ENCODE measurements at regions not wholly inside any gene's neighbourhood (a gene's known extent, or its start where the extent isn't known, plus 50 kb on each side); places are given as distances from the start of the nearest gene placed in this dataset.

DNA sequence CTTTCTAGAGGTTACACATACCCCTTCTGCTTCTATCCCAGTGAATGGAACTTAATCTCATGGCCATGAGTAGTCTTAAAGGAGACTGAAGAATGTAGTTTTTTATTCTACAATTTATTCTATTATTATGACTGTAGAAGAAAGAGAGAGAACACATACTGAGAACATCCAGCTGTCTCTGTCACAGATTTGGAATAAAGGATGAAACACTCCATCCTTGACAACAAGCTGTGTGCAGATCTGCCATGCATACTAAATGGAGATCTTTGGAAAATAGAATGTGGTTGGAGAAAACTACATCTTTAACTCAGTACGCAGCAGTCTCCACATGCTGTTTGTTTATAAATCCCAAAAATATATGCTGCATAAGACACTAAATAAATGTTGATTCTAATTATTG lies 54.1 kb upstream of the NUDT7 start:
- no peaks in the 10 kb centered on the region for H3K4me1 ChIP-seq (ENCODE audit: low read length)
- no peaks in the 10 kb centered on the region for H3K79me2 ChIP-seq (ENCODE audit: low read length)
- TF ChIP-seq, protein P1, sequence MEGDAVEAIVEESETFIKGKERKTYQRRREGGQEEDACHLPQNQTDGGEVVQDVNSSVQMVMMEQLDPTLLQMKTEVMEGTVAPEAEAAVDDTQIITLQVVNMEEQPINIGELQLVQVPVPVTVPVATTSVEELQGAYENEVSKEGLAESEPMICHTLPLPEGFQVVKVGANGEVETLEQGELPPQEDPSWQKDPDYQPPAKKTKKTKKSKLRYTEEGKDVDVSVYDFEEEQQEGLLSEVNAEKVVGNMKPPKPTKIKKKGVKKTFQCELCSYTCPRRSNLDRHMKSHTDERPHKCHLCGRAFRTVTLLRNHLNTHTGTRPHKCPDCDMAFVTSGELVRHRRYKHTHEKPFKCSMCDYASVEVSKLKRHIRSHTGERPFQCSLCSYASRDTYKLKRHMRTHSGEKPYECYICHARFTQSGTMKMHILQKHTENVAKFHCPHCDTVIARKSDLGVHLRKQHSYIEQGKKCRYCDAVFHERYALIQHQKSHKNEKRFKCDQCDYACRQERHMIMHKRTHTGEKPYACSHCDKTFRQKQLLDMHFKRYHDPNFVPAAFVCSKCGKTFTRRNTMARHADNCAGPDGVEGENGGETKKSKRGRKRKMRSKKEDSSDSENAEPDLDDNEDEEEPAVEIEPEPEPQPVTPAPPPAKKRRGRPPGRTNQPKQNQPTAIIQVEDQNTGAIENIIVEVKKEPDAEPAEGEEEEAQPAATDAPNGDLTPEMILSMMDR (IDR thresholded peaks at IDR 0.05; ENCODE audit: low read length): no peak
- TF ChIP-seq EZH2phosphoT487 (IDR thresholded peaks at IDR 0.05; ENCODE audit: low read length) (no peak), EZH2 (optimal IDR thresholded peaks at IDR 0.05; ENCODE audit: low read depth, low read length) (no peak)
- H3K27me3 ChIP-seq (replicated peaks; ENCODE audit: insufficient read depth, low read length): no peaks in the 10 kb centered on the region
- no peak overlapping the region for H3K27ac ChIP-seq (ENCODE audit: low read length)
- no peak overlapping the region for H3K4me3 ChIP-seq (ENCODE audit: low read length)
- H3F3A ChIP-seq (ENCODE audit: insufficient read depth, low read length): no peaks in the 10 kb centered on the region
- no peak overlapping the region for H3K9ac ChIP-seq (ENCODE audit: low read length)
- H2AFZ ChIP-seq (ENCODE audit: low read length): no peak overlapping the region
- no peaks in the 10 kb centered on the region for H3K9me2 ChIP-seq (replicated peaks; ENCODE audit: insufficient read depth, low read length)
- H3K9me3 ChIP-seq (replicated peaks; ENCODE audit: insufficient read depth, low read length): no peaks in the 10 kb centered on the region
- H3K4me2 ChIP-seq (ENCODE audit: low read depth, low read length): no peak overlapping the region
- DNase-seq: no peak
- no peaks in the 10 kb centered on the region for H4K20me1 ChIP-seq (ENCODE audit: insufficient read depth, low read length)
- no peaks in the 10 kb centered on the region for H3K36me3 ChIP-seq (replicated peaks; ENCODE audit: insufficient read depth, low read length)

DNA sequence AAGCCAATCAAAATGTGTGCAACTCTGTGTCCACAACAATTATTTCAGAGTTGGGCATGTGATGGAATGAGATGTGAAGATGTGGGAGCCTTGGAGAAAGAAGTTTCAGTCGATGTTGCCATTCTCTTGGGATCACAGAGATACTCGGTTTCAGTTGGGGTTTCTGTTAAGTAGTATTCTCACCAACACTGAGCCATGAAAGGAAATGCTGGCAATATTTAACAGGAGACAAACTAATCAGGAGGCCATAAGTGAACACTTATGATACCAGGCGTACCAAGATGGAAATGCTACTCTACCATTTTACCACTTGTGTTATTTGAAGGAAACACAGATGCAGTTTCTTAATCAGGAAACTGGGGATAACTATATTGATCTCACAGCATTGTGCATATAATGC lies 53.3 kb upstream of the NUDT7 start:
- Histone ChIP-seq H4K20me1 (ENCODE audit: insufficient read depth, low read length) (no peaks in the 10 kb centered on the region), H3K9me2 (replicated peaks; ENCODE audit: insufficient read depth, low read length) (no peaks in the 10 kb centered on the region), H2AFZ (ENCODE audit: low read length) (no peak overlapping the region), H3K27ac (ENCODE audit: low read length) (no peak overlapping the region), H3K27me3 (replicated peaks; ENCODE audit: insufficient read depth, low read length) (no peaks in the 10 kb centered on the region), H3K4me1 (ENCODE audit: low read length) (no peaks in the 10 kb centered on the region), H3K9me3 (replicated peaks; ENCODE audit: insufficient read depth, low read length) (no peaks in the 10 kb centered on the region), H3K79me2 (ENCODE audit: low read length) (no peaks in the 10 kb centered on the region), H3K4me3 (ENCODE audit: low read length) (no peak overlapping the region), H3K9ac (ENCODE audit: low read length) (no peak overlapping the region), H3F3A (ENCODE audit: insufficient read depth, low read length) (no peaks in the 10 kb centered on the region), H3K4me2 (ENCODE audit: low read depth, low read length) (no peak overlapping the region), H3K36me3 (replicated peaks; ENCODE audit: insufficient read depth, low read length) (no peaks in the 10 kb centered on the region)
- no peak for DNase-seq
- TF ChIP-seq, protein P1 (IDR thresholded peaks at IDR 0.05; ENCODE audit: low read length): no peak
- TF ChIP-seq EZH2 (optimal IDR thresholded peaks at IDR 0.05; ENCODE audit: low read depth, low read length): no peak
- TF ChIP-seq EZH2phosphoT487 (IDR thresholded peaks at IDR 0.05; ENCODE audit: low read length): no peak
